Skeletal muscle satellite cell (primary cell): ENCODE measurements at regions not wholly inside any gene's neighbourhood (a gene's known extent, or its start where the extent isn't known, plus 50 kb on each side); places are given as distances from the start of the nearest gene placed in this dataset.

Source experiments
- H3K27me3 ChIP-seq: 2 replicates; pipeline ENCODE4 v1.7.0; 2013; ENCODE audit warnings: low read length; ENCODE audit not compliant: control insufficient read depth, insufficient read depth
- H3K36me3 ChIP-seq: 2 replicates; pipeline ENCODE4 v1.7.0; 2013; ENCODE audit warnings: mild to moderate bottlenecking, control low read depth, low read length; ENCODE audit not compliant: insufficient read depth
- H3K4me1 ChIP-seq: 2 replicates; pipeline ENCODE4 v1.7.0; 2013; ENCODE audit warnings: low read length; ENCODE audit not compliant: control insufficient read depth, insufficient read depth
- H3K4me2 ChIP-seq: 2 replicates; pipeline ENCODE4 v1.7.0; 2013; ENCODE audit warnings: mild to moderate bottlenecking, low read length
- H3K4me3 ChIP-seq: 2 replicates; pipeline ENCODE4 v1.7.0; 2013; ENCODE audit warnings: low read length
- H3K9ac ChIP-seq: 2 replicates; pipeline ENCODE4 v1.7.0; 2013; ENCODE audit warnings: mild to moderate bottlenecking, low read depth, low read length, moderate library complexity
- H3K9me3 ChIP-seq: replicated peaks from 2 replicates; pipeline ENCODE4 v1.7.0; 2013; ENCODE audit warnings: mild to moderate bottlenecking, control low read depth, low read length

GRCh38 chr18:76657911-76658470, 162.9 kb upstream of the ZNF516 start:
- Histone ChIP-seq H3K36me3 (no peaks in the 10 kb centered on the region), H3K9ac (no peak overlapping the region), H3K4me3 (no peak overlapping the region), H3K27me3 (peaks cover 46% of the 10 kb centered on the region), H3K4me2 (no peak overlapping the region), H3K4me1 (no peaks in the 10 kb centered on the region), H3K9me3 (no peaks in the 10 kb centered on the region)

GRCh38 chr18:76656925-76657827, 162.1 kb upstream of the ZNF516 start:
- H3K4me2 ChIP-seq, result no peak overlapping the region
- H3K9me3 ChIP-seq, result no peaks in the 10 kb centered on the region
- no peak overlapping the region for H3K9ac ChIP-seq
- H3K4me3 ChIP-seq, result no peak overlapping the region
- no peaks in the 10 kb centered on the region for H3K4me1 ChIP-seq
- H3K27me3 ChIP-seq, result peaks cover 49% of the 10 kb centered on the region
- H3K36me3 ChIP-seq, result no peaks in the 10 kb centered on the region

- Histone ChIP-seq H3K9me3 (no peaks in the 10 kb centered on the region), H3K4me2 (no peak overlapping the region), H3K4me1 (no peaks in the 10 kb centered on the region), H3K36me3 (no peaks in the 10 kb centered on the region), H3K9ac (no peak overlapping the region), H3K4me3 (no peak overlapping the region), H3K27me3 (peaks cover 57% of the 10 kb centered on the region)
Measured at GRCh38 chr18:76654577-76654976, 159.5 kb upstream of the ZNF516 start.

- Histone ChIP-seq H3K4me3 (no peak overlapping the region), H3K27me3 (peaks cover 29% of the 10 kb centered on the region), H3K36me3 (no peaks in the 10 kb centered on the region), H3K9ac (no peak overlapping the region), H3K4me2 (no peak overlapping the region), H3K4me1 (no peaks in the 10 kb centered on the region), H3K9me3 (no peaks in the 10 kb centered on the region)
Measured at GRCh38 chr18:76647322-76647721, 152.3 kb upstream of the ZNF516 start.

GRCh38 chr18:76644580-76644979, 149.5 kb upstream of the ZNF516 start:
- no peaks in the 10 kb centered on the region for H3K4me1 ChIP-seq
- peaks cover 14% of the 10 kb centered on the region for H3K27me3 ChIP-seq
- H3K4me3 ChIP-seq, result no peak overlapping the region
- H3K9me3 ChIP-seq, result no peaks in the 10 kb centered on the region
- no peak overlapping the region for H3K9ac ChIP-seq
- no peak overlapping the region for H3K4me2 ChIP-seq
- no peaks in the 10 kb centered on the region for H3K36me3 ChIP-seq

GRCh38 chr18:76643996-76644395, 149.0 kb upstream of the ZNF516 start:
- Histone ChIP-seq H3K36me3 (no peaks in the 10 kb centered on the region), H3K4me1 (no peaks in the 10 kb centered on the region), H3K4me2 (no peak overlapping the region), H3K27me3 (peaks cover 16% of the 10 kb centered on the region), H3K9ac (no peak overlapping the region), H3K4me3 (no peak overlapping the region), H3K9me3 (no peaks in the 10 kb centered on the region)

- Histone ChIP-seq H3K27me3 (peaks cover 14% of the 10 kb centered on the region), H3K36me3 (no peaks in the 10 kb centered on the region), H3K4me1 (no peaks in the 10 kb centered on the region)
Measured at GRCh38 chr18:76643199-76643598, 148.2 kb upstream of the ZNF516 start.

GRCh38 chr18:76640438-76640837, 145.4 kb upstream of the ZNF516 start:
- Histone ChIP-seq H3K9ac (no peak overlapping the region), H3K9me3 (no peaks in the 10 kb centered on the region), H3K4me3 (no peak overlapping the region), H3K36me3 (no peaks in the 10 kb centered on the region), H3K4me2 (no peak overlapping the region), H3K4me1 (no peaks in the 10 kb centered on the region), H3K27me3 (peaks cover 4% of the 10 kb centered on the region)

More at GRCh38 chr18:76643199-76643598, 148.2 kb upstream of the ZNF516 start:
- Histone ChIP-seq H3K4me3 (no peak overlapping the region), H3K9ac (no peak overlapping the region), H3K9me3 (no peaks in the 10 kb centered on the region), H3K4me2 (no peak overlapping the region)

- no peaks in the 10 kb centered on the region for H3K9me3 ChIP-seq
- H3K4me2 ChIP-seq, result no peak overlapping the region
- no peak overlapping the region for H3K4me3 ChIP-seq
- H3K36me3 ChIP-seq, result no peaks in the 10 kb centered on the region
- H3K9ac ChIP-seq, result no peak overlapping the region
- peaks cover 4% of the 10 kb centered on the region for H3K27me3 ChIP-seq
- no peaks in the 10 kb centered on the region for H3K4me1 ChIP-seq
Measured at GRCh38 chr18:76634564-76634963, 139.5 kb upstream of the ZNF516 start.

- Histone ChIP-seq H3K36me3 (no peaks in the 10 kb centered on the region), H3K27me3 (peaks cover 3% of the 10 kb centered on the region), H3K4me2 (no peak overlapping the region), H3K9me3 (no peaks in the 10 kb centered on the region), H3K4me3 (no peak overlapping the region), H3K4me1 (no peaks in the 10 kb centered on the region), H3K9ac (no peak overlapping the region)
Measured at GRCh38 chr18:76633588-76634269, 138.7 kb upstream of the ZNF516 start.

- Histone ChIP-seq H3K27me3 (peaks cover 19% of the 10 kb centered on the region), H3K9ac (no peak overlapping the region), H3K4me3 (no peak overlapping the region), H3K4me1 (no peaks in the 10 kb centered on the region), H3K4me2 (no peak overlapping the region), H3K9me3 (no peaks in the 10 kb centered on the region), H3K36me3 (no peaks in the 10 kb centered on the region)
Measured at GRCh38 chr18:76627444-76627843, 132.4 kb upstream of the ZNF516 start.
